ENCODE measurements at regions not wholly inside any gene's neighbourhood (a gene's known extent, or its start where the extent isn't known, plus 50 kb on each side); places are given as distances from the start of the nearest gene placed in this dataset.

DNA sequence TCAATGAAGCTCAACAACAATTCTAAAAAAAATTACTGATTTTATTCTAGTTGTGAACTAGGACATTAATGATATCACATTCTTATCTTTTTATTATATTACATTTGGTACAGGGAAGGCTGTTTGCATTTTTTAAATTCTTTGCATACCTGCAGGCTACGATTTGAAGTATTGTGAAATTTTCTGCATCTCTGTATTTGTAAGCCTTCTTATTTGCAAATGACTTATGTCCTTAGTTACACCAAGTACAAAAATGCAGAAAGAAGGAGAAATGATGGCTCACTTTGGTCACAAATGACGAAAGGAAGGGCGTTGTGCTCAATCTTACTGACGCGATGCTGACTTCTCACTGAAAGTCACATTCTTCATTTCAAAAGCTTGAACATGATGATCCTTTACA, 227.5 kb upstream of the SOX11 start:
- no peak for DNase-seq

DNA sequence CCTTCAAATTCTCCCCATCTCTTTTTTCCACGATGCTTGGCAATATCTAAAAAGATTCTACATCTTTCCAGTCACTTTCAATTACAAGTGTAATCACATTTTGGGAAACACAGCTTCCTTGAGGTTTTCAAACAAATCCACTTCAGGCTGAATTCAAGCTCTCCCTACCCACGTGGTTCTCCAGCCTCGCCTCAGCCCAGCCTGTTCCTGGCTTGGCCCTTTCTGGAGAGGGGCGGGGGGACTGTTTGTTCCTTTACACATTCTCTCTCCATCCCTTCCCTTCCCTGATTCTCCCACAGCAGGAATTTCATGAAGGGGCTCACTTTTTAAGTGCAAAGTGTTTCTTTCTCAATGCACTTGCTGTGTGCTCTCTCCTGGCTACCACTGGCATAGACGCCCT, 226.3 kb upstream of the SOX11 start:
- no peak for DNase-seq

- no peak for DNase-seq
Measured at GRCh38 chr2:5467178-5467905, 224.8 kb upstream of the SOX11 start.

DNA sequence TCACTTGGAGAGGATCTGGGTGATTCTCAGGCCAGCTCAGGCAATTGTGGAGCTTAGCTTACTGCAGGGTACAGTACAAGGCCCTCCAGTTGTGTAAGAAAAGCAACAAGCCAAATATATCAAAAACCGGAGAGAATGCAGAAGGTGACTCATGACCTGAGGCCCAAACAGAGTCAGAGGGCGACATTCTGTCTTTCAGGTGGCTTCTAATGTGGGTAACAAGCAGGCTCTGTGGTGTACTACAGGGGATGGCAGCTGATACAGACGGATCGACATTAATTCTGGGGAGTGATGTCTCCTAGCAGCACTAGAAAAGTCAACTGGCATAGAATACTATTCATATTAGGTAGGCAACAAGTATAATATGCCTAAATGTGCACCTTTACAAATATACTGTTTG, 219.5 kb upstream of the SOX11 start:
- no peak for DNase-seq

DNA sequence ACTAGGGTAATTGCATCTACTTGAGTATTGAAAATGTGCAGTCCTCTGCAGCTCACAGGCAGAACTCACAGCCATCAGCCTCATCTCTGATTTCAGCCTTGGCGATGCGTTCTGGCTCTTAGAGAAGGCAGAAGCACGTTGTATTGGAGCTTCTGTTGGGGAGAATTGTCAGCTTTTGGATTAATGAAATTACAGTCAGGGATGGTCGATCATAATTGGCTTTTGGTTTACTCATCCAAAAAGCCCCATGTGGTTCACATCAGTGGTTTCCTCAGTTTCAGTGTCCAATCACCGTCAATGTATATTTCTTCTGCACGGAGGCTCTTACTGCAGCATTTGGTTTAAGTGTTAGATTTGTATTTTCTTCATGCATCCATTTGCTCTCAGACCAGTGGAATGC, 218.5 kb upstream of the SOX11 start:
- DNase-seq: no peak

- no peak for DNase-seq
Measured at GRCh38 chr2:5474716-5475115, 217.5 kb upstream of the SOX11 start.

- DNase-seq: no peak
Measured at GRCh38 chr2:5479265-5479928, 212.8 kb upstream of the SOX11 start.

GRCh38 chr2:5482929-5483331, 209.3 kb upstream of the SOX11 start:
- no peak for DNase-seq

DNA sequence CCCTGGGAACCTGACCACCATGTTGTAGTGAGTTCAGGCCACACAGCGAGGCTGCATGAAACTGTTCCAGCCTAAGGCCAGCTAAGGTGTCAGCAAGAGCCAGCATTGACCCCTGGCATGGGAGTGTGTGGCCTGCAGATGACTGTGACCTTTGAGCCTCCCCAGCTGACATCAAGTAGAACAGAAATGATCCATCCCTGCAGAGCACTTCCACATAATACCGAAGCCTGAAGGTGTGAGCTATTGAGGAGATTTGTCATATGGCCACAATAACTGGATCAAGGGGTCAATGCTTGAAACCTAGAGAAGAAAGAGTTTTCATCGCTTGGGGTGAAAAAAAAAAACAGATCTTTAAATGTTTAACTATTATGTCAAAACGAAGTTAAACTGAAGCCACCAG, 207.3 kb upstream of the SOX11 start:
- DNase-seq: no peak

DNA sequence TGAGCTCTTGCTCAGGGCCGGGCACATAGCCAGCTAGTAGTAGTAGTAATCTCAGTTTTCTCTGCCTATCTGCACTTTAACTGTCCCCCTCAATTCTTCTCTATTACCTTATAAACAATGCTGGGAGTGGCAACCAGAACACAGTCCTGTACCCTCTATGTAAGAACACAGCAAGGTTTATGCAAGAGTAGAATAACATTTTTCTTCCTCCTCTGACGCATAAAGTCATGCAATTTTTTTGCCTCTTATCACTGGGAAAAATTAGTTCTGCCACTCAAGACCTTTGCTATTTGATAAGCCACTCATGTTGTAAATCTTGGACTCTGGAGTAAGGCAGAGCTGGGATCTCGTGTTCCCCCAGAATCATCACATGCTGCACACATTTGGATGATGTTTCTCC, 200.7 kb upstream of the SOX11 start:
- no peak for DNase-seq

DNA sequence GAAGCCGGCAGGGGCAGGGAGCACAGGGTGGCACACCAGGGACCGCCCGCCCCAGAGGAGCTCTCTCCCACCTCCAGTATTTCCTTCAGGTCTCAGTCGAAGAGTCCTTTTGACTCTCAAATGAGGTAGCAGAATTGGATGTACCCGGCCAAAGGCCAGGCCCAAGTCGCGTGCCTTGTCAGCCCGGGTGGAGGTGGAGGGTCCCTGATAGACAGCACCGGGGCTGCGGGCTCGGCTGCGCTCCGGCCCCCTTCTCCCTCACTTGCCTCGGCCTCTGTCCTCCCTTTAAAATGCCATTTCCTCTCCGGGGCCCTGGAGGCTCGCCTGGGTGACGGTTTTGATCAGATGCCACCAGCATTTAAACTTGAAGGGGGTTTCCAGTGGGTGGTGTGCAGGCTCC, 198.9 kb upstream of the SOX11 start:
- no peak for DNase-seq

DNA sequence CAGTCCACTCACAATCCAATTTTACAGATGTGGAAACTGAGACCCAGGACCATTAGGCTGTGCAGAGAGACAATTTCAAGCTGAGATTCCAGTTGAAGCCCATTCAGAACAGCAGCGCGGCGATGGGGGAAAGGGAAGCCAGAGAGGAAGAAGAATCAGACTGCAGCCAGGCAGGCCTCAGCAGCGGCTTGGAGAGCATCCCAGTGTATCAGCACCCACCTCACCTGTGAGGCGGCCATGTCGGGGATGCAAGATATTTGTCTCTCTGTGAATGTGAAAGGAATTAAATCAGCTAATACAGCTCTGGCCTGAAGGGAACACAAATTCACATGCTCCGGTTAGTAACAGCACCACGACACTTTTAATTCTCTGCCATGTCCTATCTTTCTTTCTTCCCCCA, 198.0 kb upstream of the SOX11 start:
- no peak for DNase-seq

- DNase-seq: no peak
Measured at GRCh38 chr2:5495586-5495985, 196.6 kb upstream of the SOX11 start.

- no peak for DNase-seq
Measured at GRCh38 chr2:5497874-5498273, 194.3 kb upstream of the SOX11 start.

- DNase-seq: no peak
Measured at GRCh38 chr2:5501807-5502206, 190.4 kb upstream of the SOX11 start.

DNA sequence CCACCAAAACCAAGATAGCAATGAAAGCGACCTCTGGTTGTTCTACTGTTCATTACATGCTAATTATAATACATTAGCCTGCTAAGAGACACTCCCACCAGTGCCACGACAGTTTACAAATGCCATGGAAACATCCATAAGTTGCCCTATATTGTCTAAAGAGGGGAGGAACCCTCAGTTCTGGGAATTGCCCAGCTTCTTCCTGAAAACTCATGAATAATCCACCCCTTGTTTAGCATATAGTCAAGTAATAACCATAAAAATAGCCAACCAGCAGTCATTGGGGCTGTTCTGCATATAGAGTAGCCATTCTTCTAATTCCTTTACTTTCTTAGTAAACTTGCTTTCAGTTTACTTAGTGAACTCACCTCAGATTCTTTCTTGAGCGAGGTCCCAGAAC, 189.8 kb upstream of the SOX11 start:
- DNase-seq: no peak

- no peak for DNase-seq
Measured at GRCh38 chr2:5504756-5505155, 187.4 kb upstream of the SOX11 start.

DNA sequence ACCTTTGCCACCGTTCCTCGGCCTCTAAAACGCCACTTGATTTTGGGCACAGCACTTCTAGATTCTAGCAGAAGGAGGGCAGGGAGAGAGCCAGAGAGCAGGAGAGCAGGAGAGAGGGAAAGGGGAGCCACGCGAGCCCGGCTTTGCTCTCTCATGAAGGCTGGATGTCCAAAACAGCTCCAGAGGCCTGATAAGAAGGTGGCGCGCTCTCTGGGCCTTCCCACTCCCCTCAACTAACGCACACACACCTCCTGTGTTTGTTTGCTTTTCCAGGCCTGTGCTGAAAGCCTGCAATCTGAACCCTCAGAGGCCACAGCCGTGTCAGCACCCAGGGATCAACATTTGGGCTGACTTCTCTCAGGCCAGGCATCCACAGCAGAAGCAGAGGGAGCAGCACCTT, 184.8 kb upstream of the SOX11 start:
- DNase-seq: no peak

- no peak for DNase-seq
Measured at GRCh38 chr2:5509362-5509761, 182.8 kb upstream of the SOX11 start.

GRCh38 chr2:5510082-5510481, 182.1 kb upstream of the SOX11 start:
- DNase-seq: no peak

- no peak for DNase-seq
Measured at GRCh38 chr2:5515693-5516092, 176.5 kb upstream of the SOX11 start.

DNA sequence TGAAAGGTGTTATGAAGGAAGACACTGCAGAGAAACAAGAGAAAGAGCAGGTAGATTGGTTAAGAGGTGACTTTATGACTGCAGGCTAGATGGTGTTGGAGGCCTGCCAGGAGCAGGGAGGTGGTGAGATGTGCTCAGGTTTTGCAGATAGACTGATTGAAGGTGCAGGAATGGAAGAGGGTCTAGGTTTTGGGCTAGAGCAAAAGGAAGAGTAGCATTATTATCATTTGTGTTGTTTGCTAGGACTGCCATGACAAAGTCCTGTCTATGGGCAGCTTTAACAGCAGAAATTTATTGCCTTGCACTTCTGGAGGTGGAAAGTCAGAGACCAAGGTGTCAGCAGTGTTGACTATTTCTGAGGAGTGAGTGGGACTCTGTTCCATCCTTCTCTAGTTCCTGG, 172.9 kb upstream of the SOX11 start:
- DNase-seq: no peak

- DNase-seq: no peak
Measured at GRCh38 chr2:5520463-5520972, 171.7 kb upstream of the SOX11 start.

DNA sequence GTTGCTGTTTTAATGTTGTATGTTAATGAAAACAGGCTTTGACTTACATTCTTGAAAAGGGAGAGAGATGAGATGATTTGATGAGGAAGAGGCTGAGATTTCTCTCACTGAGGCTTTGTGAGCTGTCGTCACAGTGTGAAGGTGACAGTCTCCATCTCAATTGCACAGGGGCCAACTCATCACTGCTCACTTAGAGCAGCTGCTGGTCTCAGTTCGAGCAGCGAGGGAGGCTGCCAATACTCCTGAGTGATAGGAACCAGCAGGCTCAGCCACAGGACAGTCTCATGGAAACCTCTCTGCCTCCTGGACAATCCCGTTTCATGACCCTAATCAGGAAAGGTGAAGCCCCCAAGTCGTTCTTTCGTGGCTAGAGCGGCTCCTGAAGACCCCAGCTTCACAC, 170.7 kb upstream of the SOX11 start:
- DNase-seq: no peak

- DNase-seq: no peak
Measured at GRCh38 chr2:5524551-5524950, 167.6 kb upstream of the SOX11 start.
